ENCODE measurements at regions not wholly inside any gene's neighbourhood (a gene's known extent, or its start where the extent isn't known, plus 50 kb on each side); places are given as distances from the start of the nearest gene placed in this dataset.

GRCh38 chr5:67417839-67418238, 221.2 kb upstream of the CD180 start:
- DNase-seq (ENCODE audit: low spot score), result no peak
- no peaks in the 10 kb centered on the region for H3K27me3 ChIP-seq
- no peaks in the 10 kb centered on the region for H4K20me1 ChIP-seq (ENCODE audit: insufficient read depth, poor library complexity, severe bottlenecking)
- TF ChIP-seq, protein P1, sequence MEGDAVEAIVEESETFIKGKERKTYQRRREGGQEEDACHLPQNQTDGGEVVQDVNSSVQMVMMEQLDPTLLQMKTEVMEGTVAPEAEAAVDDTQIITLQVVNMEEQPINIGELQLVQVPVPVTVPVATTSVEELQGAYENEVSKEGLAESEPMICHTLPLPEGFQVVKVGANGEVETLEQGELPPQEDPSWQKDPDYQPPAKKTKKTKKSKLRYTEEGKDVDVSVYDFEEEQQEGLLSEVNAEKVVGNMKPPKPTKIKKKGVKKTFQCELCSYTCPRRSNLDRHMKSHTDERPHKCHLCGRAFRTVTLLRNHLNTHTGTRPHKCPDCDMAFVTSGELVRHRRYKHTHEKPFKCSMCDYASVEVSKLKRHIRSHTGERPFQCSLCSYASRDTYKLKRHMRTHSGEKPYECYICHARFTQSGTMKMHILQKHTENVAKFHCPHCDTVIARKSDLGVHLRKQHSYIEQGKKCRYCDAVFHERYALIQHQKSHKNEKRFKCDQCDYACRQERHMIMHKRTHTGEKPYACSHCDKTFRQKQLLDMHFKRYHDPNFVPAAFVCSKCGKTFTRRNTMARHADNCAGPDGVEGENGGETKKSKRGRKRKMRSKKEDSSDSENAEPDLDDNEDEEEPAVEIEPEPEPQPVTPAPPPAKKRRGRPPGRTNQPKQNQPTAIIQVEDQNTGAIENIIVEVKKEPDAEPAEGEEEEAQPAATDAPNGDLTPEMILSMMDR (IDR thresholded peaks at IDR 0.05; ENCODE audit: poor library complexity), result no peak
- no peak for TF ChIP-seq EZH2phosphoT487 (IDR thresholded peaks at IDR 0.05; ENCODE audit: low read depth, severe bottlenecking, unreplicated experiment)
- no peak for TF ChIP-seq EZH2 (IDR thresholded peaks at IDR 0.05; ENCODE audit: borderline replicate concordance)
- no peak overlapping the region for H3K4me3 ChIP-seq
- no peak overlapping the region for H3K27ac ChIP-seq
- no peaks in the 10 kb centered on the region for H3K36me3 ChIP-seq (replicated peaks; ENCODE audit: insufficient read depth, low read depth)
- no peaks in the 10 kb centered on the region for H3K9me3 ChIP-seq (ENCODE audit: low read depth)
- H3K9me2 ChIP-seq (replicated peaks; ENCODE audit: insufficient read depth), result no peaks in the 10 kb centered on the region
- no peak overlapping the region for H3K4me2 ChIP-seq
- H3K4me1 ChIP-seq (ENCODE audit: insufficient read depth), result no peaks in the 10 kb centered on the region
- no peak overlapping the region for H2AFZ ChIP-seq
- H3K79me2 ChIP-seq, result no peaks in the 10 kb centered on the region
- 70% methylated on average over 2 of the region's 2 CpGs for WGBS (ENCODE audit: low lambda C conversion rate, missing lambda C conversion rate)

- Histone ChIP-seq H3K4me1 (ENCODE audit: insufficient read depth) (no peaks in the 10 kb centered on the region), H4K20me1 (ENCODE audit: insufficient read depth, poor library complexity, severe bottlenecking) (no peaks in the 10 kb centered on the region), H3K27me3 (no peaks in the 10 kb centered on the region), H2AFZ (no peak overlapping the region), H3K36me3 (replicated peaks; ENCODE audit: insufficient read depth, low read depth) (no peaks in the 10 kb centered on the region), H3K4me3 (no peak overlapping the region), H3K9me3 (ENCODE audit: low read depth) (no peaks in the 10 kb centered on the region), H3K9me2 (replicated peaks; ENCODE audit: insufficient read depth) (no peaks in the 10 kb centered on the region), H3K79me2 (no peaks in the 10 kb centered on the region), H3K27ac (no peak overlapping the region), H3K4me2 (no peak overlapping the region)
- WGBS (ENCODE audit: low lambda C conversion rate, missing lambda C conversion rate), result 42% methylated on average over 2 of the region's 2 CpGs
- TF ChIP-seq, protein P1 (IDR thresholded peaks at IDR 0.05; ENCODE audit: poor library complexity), result no peak
- TF ChIP-seq EZH2 (IDR thresholded peaks at IDR 0.05; ENCODE audit: borderline replicate concordance), result no peak
- TF ChIP-seq EZH2phosphoT487 (IDR thresholded peaks at IDR 0.05; ENCODE audit: low read depth, severe bottlenecking, unreplicated experiment), result no peak
- DNase-seq (ENCODE audit: low spot score), result no peak
These were observed 220.4 kb upstream of the CD180 start for GRCh38 chr5:67416986-67417385.

DNA sequence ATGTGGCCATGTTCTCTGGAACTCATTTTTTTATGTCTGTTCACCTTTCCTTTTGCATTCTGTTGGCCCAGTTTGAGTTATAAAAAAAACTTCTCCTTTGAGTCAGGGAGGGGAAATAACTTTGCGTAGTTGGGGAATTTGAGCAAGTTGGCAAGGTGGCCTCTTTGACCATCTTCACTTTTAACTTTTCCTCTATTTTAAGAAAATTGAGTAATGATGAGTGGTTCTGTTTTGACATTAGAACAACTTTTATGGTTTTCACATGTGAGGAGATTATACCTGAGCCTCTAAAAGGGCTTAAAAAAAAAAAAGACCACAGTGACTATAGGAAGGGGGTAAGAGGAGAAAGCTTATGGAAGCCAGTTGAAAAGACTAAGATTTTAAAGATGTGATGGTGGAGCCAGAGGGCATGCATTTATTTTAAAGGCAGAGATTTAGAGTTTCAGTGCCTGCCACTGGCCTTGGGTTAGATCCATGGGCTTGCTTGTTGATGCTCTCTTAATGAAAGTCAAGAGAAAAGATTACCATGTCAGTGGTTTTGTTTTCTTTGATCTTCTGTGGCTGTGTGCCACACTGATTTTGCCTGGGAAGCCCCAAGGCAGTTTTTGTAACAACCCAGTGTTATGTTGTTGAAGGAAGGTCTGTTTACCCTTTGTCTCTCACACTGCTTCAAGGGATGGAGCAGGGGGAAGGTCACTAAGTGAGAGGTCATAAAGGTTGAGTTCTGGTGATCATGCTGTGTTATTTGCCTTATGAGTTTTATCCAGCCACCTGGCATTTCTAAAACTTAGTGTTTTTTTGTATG, 219.7 kb upstream of the CD180 start:
- H4K20me1 ChIP-seq (ENCODE audit: insufficient read depth, poor library complexity, severe bottlenecking), result no peaks in the 10 kb centered on the region
- TF ChIP-seq EZH2phosphoT487 (IDR thresholded peaks at IDR 0.05; ENCODE audit: low read depth, severe bottlenecking, unreplicated experiment) (no peak), EZH2 (IDR thresholded peaks at IDR 0.05; ENCODE audit: borderline replicate concordance) (no peak)
- TF ChIP-seq, protein P1 (IDR thresholded peaks at IDR 0.05; ENCODE audit: poor library complexity), result no peak
- no peaks in the 10 kb centered on the region for H3K4me1 ChIP-seq (ENCODE audit: insufficient read depth)
- H3K36me3 ChIP-seq (replicated peaks; ENCODE audit: insufficient read depth, low read depth), result no peaks in the 10 kb centered on the region
- no peaks in the 10 kb centered on the region for H3K9me2 ChIP-seq (replicated peaks; ENCODE audit: insufficient read depth)
- no peaks in the 10 kb centered on the region for H3K79me2 ChIP-seq
- no peak overlapping the region for H2AFZ ChIP-seq
- no peak for DNase-seq (ENCODE audit: low spot score)
- WGBS (ENCODE audit: low lambda C conversion rate, missing lambda C conversion rate), result 87% methylated on average over 1 of the region's 1 CpG
- no peak overlapping the region for H3K4me3 ChIP-seq
- no peak overlapping the region for H3K27ac ChIP-seq
- H3K9me3 ChIP-seq (ENCODE audit: low read depth), result no peaks in the 10 kb centered on the region
- no peaks in the 10 kb centered on the region for H3K27me3 ChIP-seq
- H3K4me2 ChIP-seq, result no peak overlapping the region

Measured in hepatocyte (in vitro differentiated cells).